SHP77 treated with DMSO at 0.1 percent for 48 hours (cell line): ENCODE measurements at regions not wholly inside any gene's neighbourhood (a gene's known extent, or its start where the extent isn't known, plus 50 kb on each side); places are given as distances from the start of the nearest gene placed in this dataset.
"Not testable (repeated sequence)": the region's sequence is repeated elsewhere in the genome, so short reads cannot be mapped to it uniquely, and the experiment has no call there.

Source experiments
- DNase-seq: peaks from one replicate; lab custom pipeline; 2025; lab: John Stamatoyannopoulos, UW

DNA sequence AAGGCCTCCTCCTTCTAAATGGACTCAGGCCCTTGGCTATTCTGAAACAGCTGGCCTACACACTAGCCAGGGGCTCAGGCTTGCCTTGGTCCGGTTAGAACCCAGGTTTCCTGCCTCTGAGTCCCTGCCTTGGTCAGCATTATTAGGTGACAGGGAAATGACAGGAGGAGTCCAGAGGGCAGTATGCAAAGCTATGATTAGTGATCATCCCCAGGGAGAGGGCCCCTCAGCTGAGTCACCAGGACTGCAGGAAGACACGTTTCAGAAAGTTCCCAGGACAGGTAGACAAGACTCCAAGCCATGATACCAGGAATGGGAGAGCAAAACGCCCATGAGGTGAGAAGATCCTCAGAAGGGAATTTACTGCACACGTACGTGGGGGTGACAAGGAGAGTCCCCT is 301.1 kb upstream of the COBL start:
- DNase-seq, result no peak

DNA sequence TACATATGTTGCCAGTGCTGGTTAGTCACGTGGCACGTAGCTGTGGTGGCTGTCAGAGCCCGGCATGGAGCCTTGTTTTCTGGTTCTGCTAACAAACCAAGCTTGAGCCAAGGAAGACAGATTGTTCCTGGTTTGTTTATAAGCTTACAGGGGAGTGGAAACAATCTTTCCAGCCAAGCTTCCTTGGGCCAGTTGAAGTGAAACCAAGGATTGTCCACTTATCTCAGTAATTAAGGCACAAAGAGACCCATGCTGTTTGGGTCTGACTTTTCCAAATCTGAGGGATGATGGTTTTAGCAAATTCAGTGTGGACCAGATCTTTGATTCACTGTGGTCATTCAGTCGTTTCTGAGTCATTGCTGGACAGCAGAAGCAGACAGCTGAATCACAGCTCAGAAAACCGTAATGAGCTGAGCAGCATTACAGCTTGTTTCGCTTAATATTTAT is 297.3 kb upstream of the COBL start:
- no peak for DNase-seq

DNA sequence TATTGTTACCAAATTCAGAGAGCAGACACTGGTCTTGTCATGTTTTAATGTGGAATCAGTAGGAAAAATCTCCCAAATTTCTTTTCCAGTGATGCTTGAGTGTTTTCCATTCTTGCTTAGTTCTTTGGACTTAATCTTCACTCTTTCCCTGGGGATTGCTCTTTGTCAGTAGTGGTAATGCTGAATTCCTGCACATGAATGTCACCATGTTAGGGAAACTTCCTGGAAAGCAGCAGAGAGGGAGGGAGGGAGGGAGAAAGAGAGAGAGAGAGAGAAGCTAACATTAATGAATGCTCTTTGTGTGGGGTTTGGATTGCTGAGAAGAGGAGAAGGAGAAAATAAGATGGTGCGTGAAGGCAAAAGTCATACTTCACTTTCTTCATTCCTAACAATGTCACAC is 295.3 kb upstream of the COBL start:
- no peak for DNase-seq

DNA sequence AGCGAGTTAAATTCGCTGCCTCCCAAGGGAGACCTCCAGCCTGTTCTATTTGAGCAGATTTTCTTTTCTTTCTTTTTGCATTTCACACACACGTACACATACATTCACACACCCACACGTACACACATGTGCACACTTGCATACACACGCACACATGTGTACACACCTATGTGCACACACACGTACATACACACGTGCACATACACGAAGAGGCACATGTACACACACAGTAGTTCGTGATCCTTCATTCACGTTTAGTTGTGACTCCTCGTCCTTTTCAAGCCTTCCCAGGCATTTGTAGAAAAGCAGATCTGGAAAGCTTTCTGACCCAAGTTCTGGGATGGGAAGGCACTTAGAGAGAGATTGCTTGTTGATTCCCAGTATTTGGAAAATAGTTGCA is 290.8 kb upstream of the COBL start:
- no peak for DNase-seq

DNA sequence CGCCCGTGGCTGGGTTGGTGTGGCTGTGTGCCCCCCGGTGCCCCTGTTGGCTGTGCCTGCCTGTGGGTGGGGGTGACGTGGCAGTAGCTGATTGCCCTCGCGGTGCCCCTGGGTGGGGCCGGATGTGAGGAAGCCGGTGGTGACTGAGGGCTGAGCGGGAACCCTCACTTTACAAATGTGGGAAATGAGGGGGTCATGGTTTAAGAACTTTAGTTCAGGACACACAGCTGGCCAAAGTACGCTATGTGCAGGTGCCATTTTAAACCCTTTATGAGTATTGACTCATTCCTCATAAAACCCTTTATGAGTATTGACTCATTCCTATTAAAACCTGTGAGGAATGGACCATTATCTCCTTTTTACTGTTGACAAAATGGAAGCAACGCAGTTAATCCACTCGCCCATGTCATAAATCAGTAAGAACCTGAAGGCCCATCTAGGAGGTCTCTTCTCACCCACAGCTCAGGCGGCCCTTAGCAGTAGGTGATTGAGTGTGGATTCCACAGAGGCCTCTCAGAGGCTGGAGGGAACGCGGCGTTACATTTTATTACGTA is 290.1 kb upstream of the COBL start:
- peak; percentile 44 for DNase-seq

DNA sequence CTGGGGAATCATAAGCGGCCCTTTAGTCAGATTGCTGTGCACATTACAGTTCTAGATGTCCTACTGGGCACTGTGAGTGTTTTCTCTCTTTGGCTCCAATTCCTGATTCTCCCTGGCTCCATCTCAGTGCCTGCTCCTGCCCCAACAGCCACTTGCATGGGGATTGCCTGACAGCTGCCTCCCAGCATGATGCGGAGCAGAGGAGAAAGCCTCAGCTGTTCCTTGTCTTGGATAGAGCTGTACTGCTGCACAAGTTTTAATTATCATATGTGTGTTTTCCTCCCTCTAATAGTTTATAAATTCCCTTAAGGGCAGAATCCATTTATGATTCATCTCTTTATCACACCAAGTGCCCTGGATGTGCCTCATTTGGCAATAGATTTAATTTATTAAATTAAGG is 285.8 kb upstream of the COBL start:
- DNase-seq, result no peak

DNA sequence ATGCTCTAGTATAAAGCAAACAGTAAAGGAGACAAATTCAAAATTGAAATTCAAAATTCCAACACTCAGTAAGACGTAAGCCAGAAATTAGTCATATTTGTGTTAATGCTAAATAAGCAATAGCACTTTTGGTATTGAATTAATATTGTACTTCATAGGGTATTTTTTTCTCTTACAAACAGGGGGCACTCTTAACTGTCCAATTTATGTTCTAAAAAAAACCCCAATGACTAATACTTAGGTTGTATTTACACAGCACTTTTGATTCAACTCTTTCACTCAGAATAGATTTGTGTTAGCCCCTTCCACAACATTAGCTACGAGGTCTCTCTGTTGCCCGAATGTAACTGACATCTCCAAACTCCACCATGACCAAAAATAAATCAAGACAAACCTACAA is 284.9 kb upstream of the COBL start:
- DNase-seq, result no peak

DNA sequence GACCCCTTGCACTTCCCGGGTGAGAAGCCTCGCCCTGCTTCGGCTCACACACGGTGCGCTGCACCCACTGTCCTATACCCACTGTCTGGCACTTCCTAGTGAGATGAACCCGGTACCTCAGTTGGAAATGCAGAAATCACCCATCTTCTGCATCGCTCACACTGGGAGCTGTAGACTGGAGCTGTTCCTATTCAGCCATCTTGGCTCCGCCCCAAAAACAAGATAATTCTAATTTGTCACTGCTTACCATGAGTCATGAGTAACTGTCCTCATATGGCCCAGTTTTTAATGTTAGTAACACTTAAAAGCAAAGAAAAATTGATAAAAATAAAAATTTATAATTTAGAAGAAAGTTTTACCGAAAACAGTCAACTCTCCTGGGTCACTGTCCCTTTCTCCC is 283.3 kb upstream of the COBL start:
- not testable (repeated sequence) for DNase-seq

DNA sequence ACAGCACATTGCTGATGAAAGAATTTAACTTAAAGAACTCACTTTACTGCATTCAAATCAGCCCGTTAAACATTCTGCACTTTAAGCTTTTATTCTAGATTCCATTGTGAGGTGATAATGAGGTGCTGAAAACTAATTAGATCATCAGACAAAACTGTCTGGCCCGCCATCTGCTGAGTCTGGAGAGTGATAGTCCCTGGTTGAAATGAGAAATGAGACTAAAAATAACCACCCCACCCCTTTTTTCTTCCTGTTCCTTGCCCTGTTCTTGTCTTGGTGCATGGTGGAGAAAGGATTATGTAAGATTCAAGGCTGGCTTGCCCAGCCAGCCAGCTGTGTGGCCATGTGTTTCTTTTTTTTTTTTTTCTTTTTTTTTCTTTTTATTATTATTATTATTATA is 277.0 kb upstream of the COBL start:
- no peak for DNase-seq

DNA sequence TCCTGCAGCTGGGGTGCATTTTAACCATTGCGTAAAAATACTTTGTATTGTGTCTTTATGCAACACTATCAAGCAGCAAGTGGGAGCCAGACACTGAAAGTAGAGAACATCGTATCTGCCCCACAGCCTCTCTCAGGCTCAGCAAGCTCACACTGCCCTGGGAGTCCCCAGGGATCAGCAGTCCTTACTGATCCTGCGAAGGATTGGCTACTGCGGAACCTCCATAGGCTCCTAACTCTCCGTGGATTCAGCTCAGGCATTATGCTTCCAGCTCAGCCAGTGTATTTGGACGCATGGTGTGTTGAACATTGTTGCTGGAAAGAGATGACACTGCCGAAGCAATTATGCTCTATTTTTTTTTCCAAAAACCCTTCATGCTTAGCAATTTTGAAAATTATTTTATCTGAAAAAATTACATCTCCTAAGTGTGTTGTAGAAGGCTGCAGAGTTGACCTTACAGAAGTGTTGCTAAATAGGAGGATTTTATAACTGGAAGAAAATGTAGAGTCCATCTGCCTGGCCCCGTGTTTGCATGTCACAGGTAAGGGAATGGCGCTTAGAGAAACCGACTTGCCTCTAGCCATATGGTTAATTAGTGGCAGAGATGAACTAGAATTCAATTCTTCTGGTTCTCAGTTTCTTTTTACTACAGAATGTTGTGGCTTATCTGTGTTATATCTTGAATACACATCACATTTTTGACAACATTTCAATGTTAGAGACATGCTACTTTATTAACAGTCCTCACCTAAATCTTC is 276.4 kb upstream of the COBL start:
- DNase-seq, result no peak

DNA sequence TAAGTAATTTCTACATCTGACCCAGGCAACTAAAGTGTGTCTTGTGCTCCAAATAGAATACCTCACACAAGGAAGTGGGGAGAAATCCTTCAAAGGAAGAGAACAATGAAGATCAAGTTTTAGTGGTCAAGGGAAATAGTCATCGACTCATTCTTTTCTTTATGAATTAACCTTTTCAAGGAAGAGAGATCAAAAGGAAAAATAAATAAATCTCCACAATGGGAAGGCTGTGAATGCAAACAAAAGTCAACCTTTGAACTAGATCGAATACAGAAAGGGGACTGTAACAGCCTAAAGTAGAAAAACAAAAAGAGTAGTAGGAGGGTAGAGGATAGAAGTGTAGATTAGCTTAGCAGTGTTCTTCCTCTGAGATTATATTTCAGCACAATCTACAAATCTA is 274.6 kb upstream of the COBL start:
- no peak for DNase-seq

DNA sequence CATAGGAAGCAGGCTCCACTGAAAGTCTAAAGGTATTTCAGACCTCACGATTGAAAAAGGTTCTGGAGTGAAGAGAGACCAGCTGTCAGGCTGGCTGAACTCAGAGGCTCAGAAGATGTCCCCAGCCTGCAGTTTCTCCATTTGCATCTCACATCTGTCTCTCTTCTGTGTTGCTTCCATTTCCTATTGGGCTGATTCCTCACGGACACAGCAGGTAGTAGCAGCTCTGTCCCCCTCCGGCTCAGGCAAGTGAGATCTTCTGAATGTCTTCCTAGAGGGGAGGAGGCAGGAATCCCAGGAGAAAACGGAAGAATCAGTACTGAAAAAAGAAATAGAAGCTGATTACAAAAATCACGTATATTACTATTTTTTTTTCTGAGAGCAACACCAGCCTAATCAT is 274.1 kb upstream of the COBL start:
- DNase-seq, result no peak

DNA sequence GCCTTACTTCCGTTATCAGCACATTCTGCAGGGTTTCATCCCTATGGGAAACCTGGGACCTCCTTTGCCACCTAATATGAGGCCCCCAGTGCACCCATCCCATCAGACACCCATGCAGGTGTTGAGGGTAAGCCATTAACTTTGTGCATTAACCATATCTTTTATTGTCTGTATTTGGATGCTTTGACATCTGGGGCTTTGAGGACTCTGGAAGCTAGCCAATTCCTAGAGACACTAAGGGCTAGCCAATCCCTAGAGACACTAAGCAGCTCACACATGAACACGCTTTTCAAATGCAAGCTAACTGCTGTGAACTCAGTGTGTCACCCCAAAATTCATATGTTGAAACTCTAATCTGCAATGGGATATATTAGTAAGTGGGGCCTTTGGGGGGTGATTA is 272.5 kb upstream of the COBL start:
- DNase-seq, result no peak

DNA sequence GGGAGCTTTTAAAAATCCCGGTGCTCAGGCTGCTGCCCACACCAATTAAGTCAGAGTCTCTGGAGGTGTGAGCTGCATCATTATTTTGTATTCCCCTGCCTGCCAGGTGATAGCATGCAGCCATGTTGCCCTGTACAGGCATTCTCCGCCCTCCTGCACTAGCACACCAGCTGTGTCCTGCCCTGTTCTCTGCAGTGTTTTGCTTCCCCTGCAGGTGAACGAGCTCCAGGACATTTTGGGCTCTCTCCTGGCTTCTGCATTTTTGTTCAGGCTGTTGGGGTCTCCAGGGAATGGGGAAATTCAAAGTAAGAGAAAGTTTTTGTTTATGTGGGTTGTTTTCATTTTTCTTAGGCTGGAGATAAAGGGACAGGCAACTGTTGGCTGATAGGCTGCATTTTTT is 271.0 kb upstream of the COBL start:
- DNase-seq, result no peak

DNA sequence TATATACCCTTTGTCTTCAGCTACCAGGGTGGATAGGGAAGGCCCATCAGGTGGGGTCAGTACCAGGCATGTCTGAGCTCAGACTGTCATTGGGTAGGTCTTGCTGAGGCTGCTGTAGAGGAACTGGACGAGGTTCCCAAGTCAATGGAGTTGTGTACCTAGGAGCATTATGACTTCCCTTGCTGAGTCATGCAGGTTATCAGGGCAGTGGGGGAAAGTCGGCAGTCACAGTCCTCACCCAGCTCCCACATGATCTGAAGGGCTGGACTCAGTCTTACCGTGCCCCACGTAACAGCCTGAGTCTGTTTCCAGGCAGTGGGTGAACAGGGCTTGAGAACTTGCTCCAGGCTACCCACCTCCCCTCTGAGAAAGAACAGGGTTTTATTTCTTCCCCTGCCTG is 260.8 kb upstream of the COBL start:
- DNase-seq, result no peak

DNA sequence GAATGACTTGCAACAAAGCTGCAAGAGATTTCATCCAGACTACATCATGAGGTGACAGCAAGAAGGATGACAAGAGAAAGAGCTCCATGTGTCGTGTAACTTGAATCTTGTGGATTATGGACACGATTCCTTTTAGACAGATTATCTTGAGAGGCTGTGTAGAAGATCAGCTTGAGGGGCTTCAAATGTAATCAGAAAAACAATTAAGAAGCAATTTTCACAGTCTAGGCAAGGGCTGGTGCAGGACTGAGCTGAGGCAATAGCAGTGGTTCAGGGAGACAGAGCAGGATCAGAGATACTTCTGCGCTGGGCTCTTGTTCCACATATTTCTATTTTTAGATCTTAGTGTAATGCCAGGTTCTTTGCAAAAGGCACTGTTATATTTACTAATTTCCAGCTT is 253.0 kb upstream of the COBL start:
- no peak for DNase-seq

DNA sequence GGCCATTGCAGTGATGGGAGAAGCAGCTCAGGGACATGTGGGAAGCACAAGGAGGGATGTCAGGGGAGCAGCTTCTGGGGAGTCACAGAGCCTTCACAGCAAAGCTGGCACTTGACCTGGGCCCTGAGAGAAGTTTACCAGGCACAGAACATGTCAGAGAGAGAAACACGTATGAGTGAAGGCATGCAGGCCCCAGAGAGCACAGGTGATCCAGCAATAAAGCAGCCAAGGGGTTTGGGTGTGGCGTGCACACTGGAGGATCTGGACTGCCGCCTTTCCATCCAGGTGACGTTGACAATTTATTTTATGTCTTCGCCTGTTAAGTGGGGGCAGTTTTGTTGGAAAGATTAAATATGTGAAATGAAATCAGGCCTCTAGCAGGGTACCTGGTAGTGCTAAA is 252.6 kb upstream of the COBL start:
- no peak for DNase-seq

DNA sequence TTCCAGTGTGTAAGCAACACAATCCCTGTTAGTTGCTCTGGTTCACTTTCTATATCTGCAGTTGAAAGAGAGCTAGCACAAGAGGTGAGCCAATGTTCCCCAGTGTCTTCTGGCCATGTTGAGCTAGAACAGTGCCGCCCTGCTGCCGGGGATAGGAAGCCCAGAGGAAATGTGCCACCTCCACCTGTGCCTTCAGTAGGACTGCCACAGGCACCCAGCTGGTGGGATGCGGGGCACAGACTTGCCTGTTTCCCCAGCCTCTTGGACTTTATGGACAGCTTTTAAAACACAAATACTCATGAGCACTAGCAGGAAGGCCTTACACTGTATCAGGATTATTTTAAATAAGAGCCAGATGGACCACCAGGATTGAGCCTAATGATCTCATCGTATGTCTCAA is 234.5 kb upstream of the COBL start:
- no peak for DNase-seq

DNA sequence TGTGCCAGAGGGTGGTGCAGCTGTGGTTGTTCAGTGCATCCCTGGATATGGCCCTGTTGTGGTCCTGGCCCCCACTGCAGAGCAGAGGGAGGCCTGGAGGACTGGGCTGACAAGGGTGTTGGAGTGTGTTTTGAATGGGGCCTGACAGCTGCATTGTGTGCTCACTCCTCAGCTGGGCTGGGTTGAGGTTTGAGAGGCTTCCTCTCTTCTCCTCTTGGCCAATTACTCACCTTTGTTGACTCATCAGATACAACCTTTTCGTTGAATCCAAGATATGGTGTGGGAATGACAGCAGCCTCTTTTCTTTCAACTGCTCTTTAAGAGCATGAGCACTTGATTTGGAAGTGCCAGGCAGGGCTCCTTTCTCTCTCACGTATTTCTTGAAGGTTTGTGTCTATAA is 228.5 kb upstream of the COBL start:
- DNase-seq, result no peak

DNA sequence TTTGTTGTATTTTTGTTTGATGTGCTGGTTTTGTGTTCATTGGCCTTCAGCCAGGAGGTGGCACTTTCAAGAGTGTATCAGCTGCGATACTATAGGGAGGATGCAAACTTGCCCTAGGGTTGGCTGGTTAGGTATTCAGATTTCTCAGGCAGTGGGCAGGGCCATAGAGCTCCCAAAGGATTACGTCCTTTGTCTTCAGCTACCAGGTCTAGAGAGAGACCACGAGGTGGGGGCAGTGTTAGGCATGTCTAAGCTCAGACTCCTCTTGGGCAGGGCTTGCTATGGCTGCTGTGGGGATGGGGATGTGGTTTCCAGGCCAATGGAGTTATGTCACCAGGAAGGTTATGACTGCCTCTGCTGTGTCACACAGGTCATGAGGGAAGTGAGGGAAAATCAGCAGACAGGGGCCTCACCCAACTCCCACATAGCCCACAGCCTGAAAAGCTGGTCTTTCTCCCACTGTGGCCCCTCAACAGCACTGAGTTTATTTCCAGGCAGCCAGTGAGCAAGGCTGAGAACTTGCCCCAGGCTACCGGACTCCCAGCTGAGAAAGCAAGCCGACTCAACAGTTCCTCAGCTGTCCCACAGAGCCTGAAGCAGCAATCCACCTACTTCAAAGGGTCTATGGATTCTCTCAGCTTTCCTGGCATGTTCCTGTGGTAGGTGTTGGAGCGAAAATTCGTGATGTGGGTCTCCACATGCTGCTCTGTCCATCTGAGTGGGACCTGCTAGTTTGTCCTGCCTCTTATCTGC is 227.4 kb upstream of the COBL start:
- DNase-seq, result peak; percentile 82

DNA sequence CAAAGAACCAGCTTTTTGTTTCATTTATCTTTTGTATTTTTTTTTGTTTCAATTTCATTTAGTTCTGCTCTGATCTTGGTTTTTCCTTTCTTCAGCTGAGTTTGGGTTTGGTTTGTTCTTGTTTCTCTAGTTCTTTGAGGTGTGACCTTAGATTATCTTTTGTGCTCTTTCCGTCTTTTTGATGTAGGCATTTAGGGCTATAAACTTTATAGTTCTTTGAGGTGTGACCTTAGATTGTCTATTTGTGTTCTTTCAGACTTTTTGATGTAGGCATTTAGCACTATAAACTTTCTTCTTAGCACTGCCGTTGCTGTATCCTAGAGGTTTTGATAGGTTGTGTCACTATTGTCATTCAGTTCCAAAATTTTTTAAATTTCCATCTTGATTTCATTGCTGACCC is 224.3 kb upstream of the COBL start:
- DNase-seq, result not testable (repeated sequence)

DNA sequence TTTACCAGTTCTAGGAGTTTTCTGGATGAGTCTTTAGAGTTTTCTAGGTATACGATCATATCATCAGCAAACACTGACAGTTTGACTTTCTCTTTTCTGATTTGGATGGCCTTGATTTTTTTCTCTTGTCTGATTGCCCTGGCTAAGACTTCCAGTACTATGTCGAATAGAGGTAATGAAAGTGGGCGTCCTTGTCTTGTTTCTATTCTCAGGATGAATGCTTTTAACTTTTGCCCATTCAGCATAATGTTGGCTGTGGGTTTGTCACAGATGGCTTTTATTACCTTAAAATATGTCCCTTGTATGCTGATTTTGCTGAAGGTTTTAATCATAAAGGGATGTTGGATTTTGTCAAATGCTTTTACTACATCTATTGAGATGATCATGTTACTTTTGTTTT is 223.2 kb upstream of the COBL start:
- no peak for DNase-seq

DNA sequence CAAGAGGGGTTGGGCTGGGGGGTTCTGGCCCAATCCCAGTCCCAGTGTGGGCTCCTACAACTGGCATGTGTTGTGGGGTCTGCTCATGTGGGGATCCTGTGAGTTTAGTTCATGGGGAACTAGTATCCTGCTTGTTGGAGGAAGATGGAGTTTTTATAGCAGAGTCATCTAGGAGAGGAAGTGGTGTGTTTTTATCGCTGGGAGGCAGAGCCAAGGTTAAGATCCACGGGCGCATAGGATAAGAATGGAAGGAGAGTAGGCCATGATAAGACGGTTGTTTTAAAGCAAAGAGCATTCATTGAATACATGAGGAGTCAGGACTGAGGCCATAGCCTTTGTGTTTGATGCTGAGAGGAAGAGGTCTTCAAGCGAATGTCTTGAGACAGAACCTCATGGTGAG is 211.6 kb upstream of the COBL start:
- no peak for DNase-seq
